HEK293T (cell line): ENCODE measurements at regions not wholly inside any gene's neighbourhood (a gene's known extent, or its start where the extent isn't known, plus 50 kb on each side); places are given as distances from the start of the nearest gene placed in this dataset.

Source experiments
- ELF4 ChIP-seq: fragments of 450-650 bp; IDR thresholded peaks from 2 replicates; pipeline ENCODE4 v1.6.1; 2017; ENCODE audit warnings: antibody characterized with exemption
- FOXA1 ChIP-seq: fragments of 450-650 bp; IDR thresholded peaks from 2 replicates; pipeline ENCODE4 v1.6.1; 2016; ENCODE audit warnings: mild to moderate bottlenecking

DNA sequence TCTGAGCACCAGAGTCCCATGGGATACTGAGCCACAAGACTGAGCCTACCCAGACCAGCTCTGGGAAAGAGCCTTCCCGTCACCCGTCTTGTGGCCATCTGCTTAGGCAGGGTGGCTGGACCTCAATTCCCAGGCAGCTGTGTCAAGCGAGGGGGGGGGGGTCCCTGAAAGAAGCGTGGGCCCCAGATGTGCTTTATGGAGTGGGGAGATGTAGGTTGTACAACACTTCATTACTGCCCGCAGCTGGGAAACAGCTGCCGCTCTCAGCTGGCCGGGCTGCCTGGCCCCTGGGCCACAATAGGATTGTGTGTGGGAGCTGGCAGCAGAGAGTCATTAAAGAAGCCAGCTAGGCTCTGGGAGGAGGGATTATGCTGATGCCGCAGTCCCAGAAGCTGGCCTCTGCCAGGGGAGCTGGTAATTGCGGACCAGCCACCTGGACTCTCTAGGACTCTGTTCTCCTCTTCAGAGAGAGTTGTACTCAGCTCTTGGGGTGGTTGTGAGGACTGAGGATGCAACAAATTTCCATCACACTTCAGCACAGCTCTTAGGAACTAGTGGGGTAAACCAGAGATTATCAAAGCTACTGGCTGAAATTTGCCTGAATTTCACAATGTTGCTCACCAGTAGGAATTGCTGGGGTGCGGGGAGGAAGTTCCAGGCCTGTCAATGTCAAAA is 145.4 kb downstream of the GADD45G start:
- no peak for TF ChIP-seq FOXA1
- no peak for TF ChIP-seq ELF4
